ENCODE measurements at regions not wholly inside any gene's neighbourhood (a gene's known extent, or its start where the extent isn't known, plus 50 kb on each side); places are given as distances from the start of the nearest gene placed in this dataset.

DNA sequence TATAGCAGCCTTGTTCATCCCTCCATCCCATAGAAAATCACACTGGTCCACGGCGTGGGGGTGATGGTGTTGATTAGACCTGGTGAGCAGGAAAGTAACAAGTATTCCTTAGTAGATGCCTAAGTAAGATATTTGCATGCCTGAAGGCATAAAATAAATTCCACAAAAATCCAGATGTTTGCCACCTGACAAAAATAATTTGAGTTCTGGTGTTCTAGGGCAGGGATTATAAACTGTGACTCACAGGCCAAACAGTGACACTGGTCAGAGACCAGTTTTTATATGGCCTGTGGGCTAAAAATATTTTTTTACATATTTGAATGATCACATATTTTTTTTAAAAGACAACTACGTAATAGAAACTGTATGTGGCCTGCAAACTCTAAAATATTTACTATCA lies 310.7 kb downstream of the RFC3 start:
- DNase-seq, result no peak

GRCh38 chr13:34129436-34129835 lies 311.5 kb downstream of the RFC3 start:
- DNase-seq, result no peak

DNA sequence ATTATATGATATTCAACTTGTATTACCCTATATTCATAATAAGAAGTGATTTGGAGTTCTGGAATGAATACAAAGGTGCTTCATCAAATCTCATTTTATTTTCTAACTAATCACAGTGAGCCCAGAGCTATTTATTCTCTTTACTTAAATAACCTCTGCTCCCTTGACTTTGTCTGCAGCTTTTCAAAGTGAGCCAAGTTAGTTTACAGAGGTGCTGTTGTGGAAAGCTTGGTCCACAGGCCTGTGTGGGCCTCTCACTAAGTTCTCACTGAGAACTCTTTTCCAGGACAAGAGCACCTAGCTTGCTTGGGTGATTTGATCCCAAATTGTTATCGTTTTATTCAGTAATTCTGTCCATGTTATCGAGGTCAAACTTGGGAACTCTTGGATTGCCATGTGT lies 319.3 kb downstream of the RFC3 start:
- DNase-seq, result no peak

GRCh38 chr13:34139660-34140227 lies 321.8 kb downstream of the RFC3 start:
- no peak for DNase-seq

- DNase-seq, result no peak
Observed at GRCh38 chr13:34143637-34144036, 325.7 kb downstream of the RFC3 start.

DNA sequence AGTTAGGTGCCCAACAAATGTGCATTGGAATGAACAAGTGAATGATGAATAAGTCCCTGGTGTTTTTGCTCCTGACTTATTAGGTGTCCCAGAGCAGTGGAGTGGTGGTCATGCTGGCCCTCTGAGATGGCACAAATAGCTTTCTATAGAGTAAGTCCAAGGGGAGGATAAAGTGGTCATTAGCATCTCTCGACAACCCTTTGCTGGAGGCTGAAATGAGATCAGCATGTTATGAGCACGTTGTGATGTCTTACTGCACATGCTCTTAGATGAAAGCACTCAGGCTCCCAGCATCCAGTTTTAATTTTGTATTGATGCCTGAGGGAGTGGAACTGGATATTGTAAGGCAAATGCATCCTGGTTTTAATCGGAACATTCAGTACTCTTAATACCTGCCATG lies 326.2 kb downstream of the RFC3 start:
- DNase-seq, result no peak

GRCh38 chr13:34145061-34145460 lies 327.1 kb downstream of the RFC3 start:
- DNase-seq, result no peak

DNA sequence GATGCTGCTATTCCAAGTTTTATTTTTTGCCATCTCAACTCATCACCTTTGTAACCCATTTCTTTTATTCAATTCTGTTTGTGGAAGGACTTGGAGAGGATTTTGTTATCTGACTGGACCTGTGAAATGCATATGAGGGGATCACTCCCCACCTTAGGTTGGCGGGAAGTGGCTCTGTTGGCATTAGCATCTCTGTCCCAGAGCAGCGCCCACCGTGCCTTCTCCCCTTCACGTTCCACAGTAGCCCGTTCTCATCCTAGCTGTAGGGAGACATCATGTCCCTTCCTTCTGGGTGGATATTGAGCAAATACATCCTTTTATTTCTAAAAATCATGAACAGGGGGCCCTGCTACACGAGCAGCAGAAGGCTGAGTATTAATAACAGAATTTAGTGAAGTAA lies 330.4 kb downstream of the RFC3 start:
- DNase-seq, result no peak

DNA sequence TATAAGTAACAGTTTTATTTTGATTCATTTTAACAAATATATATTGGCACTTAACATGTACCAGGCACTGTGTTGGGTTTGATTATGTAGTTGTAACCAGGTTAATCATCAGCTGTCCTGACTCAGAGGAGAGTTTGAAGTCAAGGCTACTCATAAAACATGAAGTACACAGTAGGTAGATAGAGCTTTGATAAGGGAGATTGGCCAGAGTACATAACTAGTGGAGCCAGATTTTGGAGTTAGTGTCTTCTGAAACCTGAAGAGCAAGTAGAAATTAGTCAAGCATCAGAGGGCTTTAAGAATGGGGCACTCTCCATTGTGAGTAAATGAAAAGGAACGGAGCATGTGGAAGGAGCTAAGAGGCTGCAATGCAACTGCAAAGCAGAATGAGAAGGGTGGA lies 333.9 kb downstream of the RFC3 start:
- no peak for DNase-seq

- DNase-seq, result no peak
Observed at GRCh38 chr13:34152409-34152808, 334.5 kb downstream of the RFC3 start.

DNA sequence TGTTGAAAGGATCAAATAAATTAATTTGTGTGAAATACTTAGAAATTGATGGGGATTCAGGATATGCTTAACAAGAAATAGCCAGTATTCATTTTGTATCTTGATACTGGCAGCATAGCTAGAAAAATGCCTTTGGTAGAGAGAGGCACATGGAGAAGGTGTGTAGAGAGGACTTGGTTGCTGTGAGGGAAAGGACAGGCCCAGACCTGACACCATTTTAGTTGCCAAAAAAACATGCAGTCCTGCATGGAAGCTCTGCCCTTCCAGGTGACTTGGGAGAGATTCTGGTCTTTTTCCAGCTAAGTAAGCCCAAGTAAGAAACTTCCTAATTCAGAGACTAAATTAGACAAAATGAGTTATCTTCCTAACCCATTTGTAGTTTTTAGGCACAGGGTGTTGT lies 335.0 kb downstream of the RFC3 start:
- no peak for DNase-seq

DNA sequence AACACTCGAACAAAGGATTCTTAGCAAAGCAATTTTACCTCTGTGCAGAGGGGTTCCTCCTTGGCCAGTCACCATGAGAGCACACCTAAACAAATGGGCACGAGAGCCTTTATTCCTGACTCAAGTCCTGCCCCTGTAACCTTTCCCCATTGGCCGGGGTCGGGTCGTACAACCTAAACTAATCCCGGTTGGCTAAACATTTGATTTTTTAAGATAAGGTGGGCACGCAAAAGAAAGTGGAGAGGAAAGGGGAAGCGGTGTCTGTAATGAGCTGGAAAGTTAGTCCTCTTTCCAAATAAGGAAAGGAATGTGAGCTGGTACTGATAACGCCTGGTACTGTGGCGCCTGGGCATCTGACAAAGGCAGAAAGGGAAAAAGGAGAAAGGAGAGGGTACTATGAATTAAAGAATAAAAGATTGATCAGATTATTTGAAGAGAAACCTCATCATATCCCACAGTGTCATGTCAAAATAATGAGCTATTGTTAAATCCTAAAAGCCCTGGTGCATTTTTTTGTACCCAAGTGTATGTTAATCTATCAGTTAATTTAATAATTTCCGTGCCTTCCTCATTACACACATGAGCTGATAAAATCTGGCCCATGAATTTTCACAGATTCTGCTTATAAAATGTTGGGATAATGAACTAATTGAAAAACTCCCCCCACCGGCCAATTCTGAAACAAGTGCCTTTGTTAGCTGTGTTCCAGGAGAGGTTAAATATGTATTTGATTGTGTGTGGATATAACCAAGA lies 335.7 kb downstream of the RFC3 start:
- no peak for DNase-seq

- no peak for DNase-seq
Observed at GRCh38 chr13:34155931-34156607, 338.1 kb downstream of the RFC3 start.

- DNase-seq, result peak; percentile 21 to 59
Observed at GRCh38 chr13:34156841-34157365, 339.0 kb downstream of the RFC3 start.

- DNase-seq, result no peak
Observed at GRCh38 chr13:34159946-34160345, 342.0 kb downstream of the RFC3 start.

DNA sequence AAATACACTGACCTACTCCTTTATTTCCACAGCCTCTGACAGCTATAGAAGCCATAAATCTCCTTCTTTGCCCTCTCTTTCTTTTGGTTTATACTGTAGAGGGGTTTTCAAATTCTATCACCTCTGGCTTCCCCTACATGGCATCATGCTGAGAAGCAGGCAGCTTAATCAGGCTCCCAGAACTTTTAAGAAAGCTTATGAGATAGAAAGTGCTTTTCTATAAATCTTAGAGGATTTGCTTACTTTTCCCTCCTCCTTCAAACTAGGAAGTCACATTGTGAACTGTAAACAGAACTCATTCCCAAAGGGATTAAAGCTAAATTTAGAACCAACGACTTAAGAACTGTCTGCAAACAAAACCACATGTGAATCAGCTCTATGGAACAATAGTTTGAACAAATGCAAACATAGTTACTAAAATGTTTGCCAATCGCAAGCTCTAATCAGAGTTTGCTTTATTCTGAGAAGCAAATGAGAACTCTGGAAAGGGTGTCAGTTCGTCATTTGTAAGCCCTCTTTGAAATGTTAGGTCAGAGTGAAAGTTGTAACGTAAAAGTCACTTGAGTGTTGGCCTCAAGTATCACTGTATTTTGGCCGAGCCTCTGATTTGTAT lies 344.1 kb downstream of the RFC3 start:
- DNase-seq, result no peak

- DNase-seq, result no peak
Observed at GRCh38 chr13:34162544-34162933, 344.6 kb downstream of the RFC3 start.

DNA sequence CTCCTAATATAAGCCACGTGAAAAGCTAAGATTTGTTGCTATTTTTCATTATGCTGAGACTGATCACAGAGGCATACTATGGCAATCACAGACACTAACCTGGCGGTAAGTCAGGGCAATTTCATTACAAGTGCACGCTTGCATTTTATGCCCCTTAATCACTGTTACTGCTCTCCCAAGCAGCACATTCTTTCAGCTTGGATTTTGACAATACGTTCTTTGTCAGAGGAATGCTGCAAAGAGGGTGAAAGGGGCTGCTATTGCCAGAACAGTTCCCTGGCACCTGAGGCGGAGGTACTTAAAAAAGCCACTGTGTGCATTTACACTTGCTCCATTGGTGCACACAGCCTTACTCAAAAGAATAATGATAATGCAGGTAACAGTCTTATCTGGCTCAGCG lies 346.6 kb downstream of the RFC3 start:
- no peak for DNase-seq

- no peak for DNase-seq
Observed at GRCh38 chr13:34165158-34165557, 347.2 kb downstream of the RFC3 start.

GRCh38 chr13:34166406-34166805 lies 348.5 kb downstream of the RFC3 start:
- no peak for DNase-seq

DNA sequence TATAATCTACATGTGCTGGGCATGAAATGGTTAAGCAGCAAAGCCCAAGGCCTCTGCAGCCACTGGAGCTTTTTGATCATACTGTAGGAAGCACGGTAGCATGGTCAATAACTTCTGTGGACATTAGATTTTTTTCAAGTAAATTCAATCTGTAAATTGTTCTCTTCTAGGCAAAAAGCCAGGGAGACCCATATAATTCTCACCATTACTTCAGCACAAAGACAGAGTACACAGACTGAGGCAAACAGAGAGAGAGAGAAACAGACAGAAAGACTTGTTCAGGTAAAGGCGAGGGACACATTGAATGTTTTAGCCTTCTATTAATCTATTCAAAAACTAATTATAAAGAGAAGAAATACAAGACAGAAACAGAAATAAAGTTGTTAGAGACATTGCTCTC lies 349.4 kb downstream of the RFC3 start:
- DNase-seq, result no peak

DNA sequence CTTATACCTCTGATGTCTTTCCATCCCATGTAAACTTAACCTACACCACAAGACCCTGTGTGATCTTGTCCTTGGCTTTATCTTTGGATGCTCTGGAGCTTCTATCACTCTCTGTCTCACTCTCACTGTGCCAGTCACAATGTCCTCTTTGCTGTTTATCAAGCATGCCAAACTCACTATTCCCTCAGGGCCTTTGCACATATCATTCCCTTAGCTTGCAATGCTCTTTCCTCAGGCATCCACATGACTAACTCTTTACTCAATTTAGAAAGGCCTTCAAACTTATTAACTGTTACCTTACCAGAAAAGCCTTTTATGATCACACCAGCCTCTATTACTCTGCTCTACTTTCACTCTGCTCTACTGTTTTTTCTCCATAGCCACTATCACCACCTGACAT lies 354.1 kb downstream of the RFC3 start:
- no peak for DNase-seq

DNA sequence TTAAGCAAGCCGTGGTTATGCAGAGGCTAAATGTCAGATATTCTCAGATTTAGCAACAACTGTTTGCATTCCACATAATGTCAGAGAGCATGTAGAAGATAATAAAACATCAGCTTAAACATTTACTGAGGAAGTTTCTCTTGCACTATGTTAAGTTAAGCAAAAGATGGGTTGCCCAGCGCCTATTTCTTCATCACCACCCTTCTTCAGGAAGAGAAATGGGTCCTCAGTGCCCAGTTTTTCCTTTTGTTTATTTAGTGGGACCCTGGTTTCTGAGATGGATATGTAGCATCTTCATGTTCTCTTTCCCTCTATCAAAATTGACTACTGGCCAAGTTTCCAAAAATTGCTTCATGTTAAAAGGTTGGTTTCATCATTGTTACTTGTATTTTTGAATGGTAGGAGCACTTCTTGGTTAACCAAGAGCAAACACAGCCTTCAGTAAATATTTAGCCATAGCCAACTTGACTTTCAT lies 356.8 kb downstream of the RFC3 start:
- DNase-seq, result no peak

GRCh38 chr13:34175551-34175950 lies 357.6 kb downstream of the RFC3 start:
- DNase-seq, result no peak
